Lung (tissue), 11 donors: ENCODE measurements at regions not wholly inside any gene's neighbourhood (a gene's known extent, or its start where the extent isn't known, plus 50 kb on each side); places are given as distances from the start of the nearest gene placed in this dataset.
"Not testable (repeated sequence)": the region's sequence is repeated elsewhere in the genome, so short reads cannot be mapped to it uniquely, and the experiment has no call there.

Source experiments
- ATAC-seq: fragments of 200-7000 bp; cut with Tn5 transposase; one replicate; pipeline ENCODE4 v1.9.1; 2020; ENCODE audit warnings: moderate number of reproducible peaks; ENCODE audit not compliant: insufficient read depth, low FRiP score
- DNase-seq, 3 donors: peaks; one replicate each; pipeline ENCODE4 v3.0.0-alpha.2; 2013 to 2017
- H3K27ac ChIP-seq, 2 donors: one replicate each; pipeline ENCODE4 v1.5.1; 2013; ENCODE audit warnings: mild to moderate bottlenecking in 2 of 2, moderate library complexity in 2 of 2, control low read depth in 1 of 2, inconsistent platforms in 1 of 2, low read depth in 1 of 2, low read length in 1 of 2
- H3K27me3 ChIP-seq, 3 donors: one replicate each; pipeline ENCODE4 v1.5.1; 2013; ENCODE audit warnings: low read length in 2 of 3; ENCODE audit not compliant: control insufficient read depth in 3 of 3, insufficient read depth in 3 of 3
- H3K36me3 ChIP-seq, 4 donors: one replicate each; pipeline ENCODE4 v1.5.1; 2013; ENCODE audit warnings: low read length in 4 of 4, mild to moderate bottlenecking in 1 of 4, moderate library complexity in 1 of 4; ENCODE audit not compliant: control insufficient read depth in 4 of 4, insufficient read depth in 4 of 4
- H3K4me1 ChIP-seq, 5 donors: one replicate each; pipeline ENCODE4 v1.5.1; 2013; ENCODE audit warnings: low read length in 5 of 5, mild to moderate bottlenecking in 2 of 5, moderate library complexity in 1 of 5; ENCODE audit not compliant: control insufficient read depth in 5 of 5, insufficient read depth in 5 of 5
- H3K4me3 ChIP-seq: one replicate; pipeline ENCODE4 v1.5.1; 2013; ENCODE audit warnings: mild to moderate bottlenecking, control low read depth, moderate library complexity
- H3K9ac ChIP-seq, 2 donors: one replicate each; pipeline ENCODE4 v1.5.1; 2013; ENCODE audit warnings: low read length in 2 of 2, control low read depth in 1 of 2; ENCODE audit not compliant: insufficient read depth in 1 of 2
- H3K9me3 ChIP-seq, 4 donors: one replicate each; pipeline ENCODE4 v1.5.1; 2013; ENCODE audit warnings: low read length in 3 of 4, mild to moderate bottlenecking in 1 of 4, moderate library complexity in 1 of 4; ENCODE audit not compliant: control insufficient read depth in 4 of 4, insufficient read depth in 3 of 4
- WGBS, 2 donors: extraction: QIAGEN DNeasy Blood & Tissue Kit; methylation state at CpG; one replicate each; pipeline ENCODE4 v1.1.7; 2013; 5-methylcytosine and 5-hydroxymethylcytosine counted together
- TF ChIP-seq, protein P1 (sequence below): IDR thresholded peaks from 2 replicates; pipeline ENCODE4 v1.5.1; 2012; ENCODE audit warnings: mild to moderate bottlenecking; ENCODE audit errors: control extremely low read depth, extremely low read depth
- donor health status: control.
- donor health status: control.
- donor health status: Bipolar disorder and iron deficiency.
- donor health status: healthy.
- donor health status: DM: yes; HTN: yes; CAD: no.

- ATAC-seq = no peak
- H3K4me1 ChIP-seq = peaks cover 0 to 4% (median 0%) of the 10 kb centered on the region in 5 donors
- H3K27me3 ChIP-seq = no peaks in the 10 kb centered on the region
- H3K9ac ChIP-seq = no peak overlapping the region
- H3K4me3 ChIP-seq = no peak overlapping the region
- no peaks in the 10 kb centered on the region for H3K36me3 ChIP-seq
- H3K27ac ChIP-seq = no peak overlapping the region
- WGBS, 2 donors = 93 to 96% methylated on average over 6 of the region's 6 CpGs
- no peak for DNase-seq
- TF ChIP-seq, protein P1, sequence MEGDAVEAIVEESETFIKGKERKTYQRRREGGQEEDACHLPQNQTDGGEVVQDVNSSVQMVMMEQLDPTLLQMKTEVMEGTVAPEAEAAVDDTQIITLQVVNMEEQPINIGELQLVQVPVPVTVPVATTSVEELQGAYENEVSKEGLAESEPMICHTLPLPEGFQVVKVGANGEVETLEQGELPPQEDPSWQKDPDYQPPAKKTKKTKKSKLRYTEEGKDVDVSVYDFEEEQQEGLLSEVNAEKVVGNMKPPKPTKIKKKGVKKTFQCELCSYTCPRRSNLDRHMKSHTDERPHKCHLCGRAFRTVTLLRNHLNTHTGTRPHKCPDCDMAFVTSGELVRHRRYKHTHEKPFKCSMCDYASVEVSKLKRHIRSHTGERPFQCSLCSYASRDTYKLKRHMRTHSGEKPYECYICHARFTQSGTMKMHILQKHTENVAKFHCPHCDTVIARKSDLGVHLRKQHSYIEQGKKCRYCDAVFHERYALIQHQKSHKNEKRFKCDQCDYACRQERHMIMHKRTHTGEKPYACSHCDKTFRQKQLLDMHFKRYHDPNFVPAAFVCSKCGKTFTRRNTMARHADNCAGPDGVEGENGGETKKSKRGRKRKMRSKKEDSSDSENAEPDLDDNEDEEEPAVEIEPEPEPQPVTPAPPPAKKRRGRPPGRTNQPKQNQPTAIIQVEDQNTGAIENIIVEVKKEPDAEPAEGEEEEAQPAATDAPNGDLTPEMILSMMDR = no peak
- H3K9me3 ChIP-seq = peaks cover 0 to 9% (median 5%) of the 10 kb centered on the region in 4 donors
These were observed 204.5 kb upstream of the ARL4C start for GRCh38 chr2:234701421-234701820.

DNA sequence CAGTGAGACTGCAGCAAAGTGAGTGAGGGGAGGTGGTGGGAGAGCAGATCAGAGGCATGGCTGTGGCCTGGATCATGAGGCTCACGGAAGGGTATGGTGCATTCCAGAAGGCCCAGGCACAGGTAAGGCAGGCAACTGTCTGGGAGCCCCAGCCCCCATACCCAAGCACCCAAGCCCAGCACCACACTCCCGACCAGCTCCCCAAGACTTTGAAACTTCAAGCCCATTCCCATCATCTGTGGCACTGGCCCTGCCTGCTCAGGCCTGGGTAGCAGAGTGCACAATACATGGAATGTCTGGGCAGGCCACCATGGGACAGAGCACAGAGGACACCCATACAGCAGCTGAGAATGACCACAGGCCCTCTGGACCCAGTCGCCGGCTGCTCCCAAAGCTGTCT lies 202.6 kb upstream of the ARL4C start:
- DNase-seq (no peak), ATAC-seq (no peak)
- Histone ChIP-seq H3K9me3 (peaks cover 0 to 9% (median 5%) of the 10 kb centered on the region in 4 donors), H3K27me3 (no peaks in the 10 kb centered on the region), H3K4me1 (peaks cover 0 to 4% (median 0%) of the 10 kb centered on the region in 5 donors), H3K36me3 (no peaks in the 10 kb centered on the region), H3K27ac (no peak overlapping the region), H3K9ac (no peak overlapping the region), H3K4me3 (no peak overlapping the region)
- TF ChIP-seq, protein P1 = no peak
- 95 to 97% methylated on average over 4 of the region's 4 CpGs for WGBS, 2 donors

GRCh38 chr2:234697300-234697876 lies 200.5 kb upstream of the ARL4C start:
- H3K9me3 ChIP-seq, H3K27ac ChIP-seq, H3K4me3 ChIP-seq, H3K4me1 ChIP-seq, H3K36me3 ChIP-seq, H3K27me3 ChIP-seq, ATAC-seq, DNase-seq, H3K9ac ChIP-seq: not testable (repeated sequence)

GRCh38 chr2:234695981-234696380 lies 199.1 kb upstream of the ARL4C start:
- peaks cover 0 to 9% (median 5%) of the 10 kb centered on the region in 4 donors for H3K9me3 ChIP-seq
- ATAC-seq = no peak
- no peaks in the 10 kb centered on the region for H3K36me3 ChIP-seq
- no peaks in the 10 kb centered on the region for H3K27me3 ChIP-seq
- no peak overlapping the region for H3K9ac ChIP-seq
- WGBS, 2 donors = 84 to 86% methylated on average over 2 of the region's 2 CpGs
- TF ChIP-seq, protein P1 = no peak
- DNase-seq = no peak
- H3K4me1 ChIP-seq = peaks cover 0 to 4% (median 0%) of the 10 kb centered on the region in 5 donors
- H3K27ac ChIP-seq = no peak overlapping the region
- H3K4me3 ChIP-seq = no peak overlapping the region
